Muscle layer of colon (tissue), 2 donors: ENCODE measurements at regions not wholly inside any gene's neighbourhood (a gene's known extent, or its start where the extent isn't known, plus 50 kb on each side); places are given as distances from the start of the nearest gene placed in this dataset.
"Not testable (repeated sequence)": the region's sequence is repeated elsewhere in the genome, so short reads cannot be mapped to it uniquely, and the experiment has no call there.

ENCODE experiments used
- H3K27ac ChIP-seq: one replicate; pipeline ENCODE4 v1.7.0; 2013; ENCODE audit warnings: low read depth, mild to moderate bottlenecking, low read length, moderate library complexity
- H3K27me3 ChIP-seq, 2 donors: one replicate each; pipeline ENCODE4 v1.7.0; 2013; ENCODE audit warnings: low read length in 2 of 2, mild to moderate bottlenecking in 2 of 2; ENCODE audit not compliant: insufficient read depth in 2 of 2, control insufficient read depth in 1 of 2
- H3K36me3 ChIP-seq: one replicate; pipeline ENCODE4 v1.7.0; 2013; ENCODE audit warnings: mild to moderate bottlenecking, low read length; ENCODE audit not compliant: insufficient read depth
- H3K4me1 ChIP-seq: one replicate; pipeline ENCODE4 v1.7.0; 2013; ENCODE audit warnings: mild to moderate bottlenecking, low read length; ENCODE audit not compliant: insufficient read depth
- H3K4me3 ChIP-seq, 2 donors: one replicate each; pipeline ENCODE4 v1.7.0; 2013; ENCODE audit warnings: low read length in 2 of 2, low read depth in 1 of 2, mild to moderate bottlenecking in 1 of 2, moderate library complexity in 1 of 2
- H3K9ac ChIP-seq: one replicate; pipeline ENCODE4 v1.7.0; 2013; ENCODE audit warnings: low read length
- H3K9me3 ChIP-seq: one replicate; pipeline ENCODE4 v1.7.0; 2013; ENCODE audit warnings: mild to moderate bottlenecking, low read length
- donor health status: abdominal sarcoma.
- donor health status: Adenocarcinoma of cecum.

DNA sequence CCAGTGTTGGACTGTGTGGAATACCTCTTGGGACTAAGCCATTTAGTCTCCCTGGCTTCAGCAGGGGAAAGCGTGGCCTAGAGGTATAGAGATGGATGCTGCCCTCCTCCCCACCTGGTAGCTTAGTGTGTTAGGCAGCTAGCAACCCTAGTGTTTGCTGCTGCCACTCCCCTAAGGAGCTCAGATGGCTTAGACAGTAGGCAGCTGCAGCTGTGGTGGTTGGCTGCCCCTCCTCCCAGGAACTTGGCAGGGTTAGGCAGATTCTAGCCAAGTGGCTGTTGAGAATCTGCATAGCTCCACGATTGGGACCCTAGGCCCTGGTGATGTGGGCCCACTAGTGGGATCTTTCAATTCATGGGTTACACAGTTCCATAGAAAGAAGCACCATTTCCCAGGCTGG lies 550.4 kb upstream of the CHAC2 start:
- no peaks in the 10 kb centered on the region for H3K36me3 ChIP-seq
- H3K4me1 ChIP-seq = no peaks in the 10 kb centered on the region
- no peak overlapping the region for H3K27ac ChIP-seq
- no peaks in the 10 kb centered on the region for H3K27me3 ChIP-seq
- no peak overlapping the region for H3K9ac ChIP-seq
- no peaks in the 10 kb centered on the region for H3K9me3 ChIP-seq
- H3K4me3 ChIP-seq = no peak overlapping the region

DNA sequence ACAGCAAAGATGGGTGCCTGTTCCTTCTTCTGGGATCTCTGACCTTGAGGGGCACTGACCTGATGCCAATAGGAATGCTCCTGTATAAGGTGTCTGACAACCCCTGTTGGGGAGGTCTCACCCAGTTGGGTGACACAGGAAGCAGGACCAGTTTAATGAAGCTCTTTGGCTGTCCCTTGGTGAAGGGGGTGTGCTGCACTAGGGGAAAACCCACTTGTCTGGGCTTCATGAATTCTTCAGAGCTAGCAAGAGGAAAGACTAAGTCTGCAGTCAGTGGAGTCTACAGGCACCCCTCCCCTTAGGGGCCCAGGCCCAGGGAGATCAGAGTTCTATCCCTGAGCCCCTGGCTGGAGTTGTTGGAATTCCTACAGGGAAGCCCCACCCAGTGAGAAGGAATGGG lies 550.8 kb upstream of the CHAC2 start:
- H3K27ac ChIP-seq = no peak overlapping the region
- no peaks in the 10 kb centered on the region for H3K27me3 ChIP-seq
- no peaks in the 10 kb centered on the region for H3K4me1 ChIP-seq
- H3K9ac ChIP-seq = no peak overlapping the region
- no peak overlapping the region for H3K4me3 ChIP-seq
- H3K36me3 ChIP-seq = no peaks in the 10 kb centered on the region
- no peaks in the 10 kb centered on the region for H3K9me3 ChIP-seq

DNA sequence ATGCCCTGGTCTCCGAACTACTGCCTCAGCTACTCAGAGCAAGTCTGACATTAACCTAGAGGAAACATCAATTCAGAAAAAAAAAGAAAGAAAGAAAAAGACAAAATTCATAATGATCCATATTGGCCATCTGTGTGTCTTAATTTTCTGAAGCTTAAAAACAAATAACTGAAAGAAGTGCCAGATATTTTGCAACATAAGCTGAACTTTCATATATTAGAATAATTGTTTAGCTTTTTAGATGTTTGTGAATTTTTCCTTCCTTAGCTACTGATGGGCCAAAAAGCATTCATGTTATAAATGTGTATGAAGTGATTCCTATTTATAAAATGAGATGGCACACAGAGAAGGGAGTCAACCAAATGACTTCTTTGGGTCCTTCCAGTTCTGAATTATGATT lies 555.0 kb upstream of the CHAC2 start:
- H3K9me3 ChIP-seq = no peaks in the 10 kb centered on the region
- no peaks in the 10 kb centered on the region for H3K36me3 ChIP-seq
- no peak overlapping the region for H3K9ac ChIP-seq
- no peak overlapping the region for H3K27ac ChIP-seq
- H3K4me3 ChIP-seq = no peak overlapping the region
- H3K27me3 ChIP-seq = no peaks in the 10 kb centered on the region
- no peaks in the 10 kb centered on the region for H3K4me1 ChIP-seq

DNA sequence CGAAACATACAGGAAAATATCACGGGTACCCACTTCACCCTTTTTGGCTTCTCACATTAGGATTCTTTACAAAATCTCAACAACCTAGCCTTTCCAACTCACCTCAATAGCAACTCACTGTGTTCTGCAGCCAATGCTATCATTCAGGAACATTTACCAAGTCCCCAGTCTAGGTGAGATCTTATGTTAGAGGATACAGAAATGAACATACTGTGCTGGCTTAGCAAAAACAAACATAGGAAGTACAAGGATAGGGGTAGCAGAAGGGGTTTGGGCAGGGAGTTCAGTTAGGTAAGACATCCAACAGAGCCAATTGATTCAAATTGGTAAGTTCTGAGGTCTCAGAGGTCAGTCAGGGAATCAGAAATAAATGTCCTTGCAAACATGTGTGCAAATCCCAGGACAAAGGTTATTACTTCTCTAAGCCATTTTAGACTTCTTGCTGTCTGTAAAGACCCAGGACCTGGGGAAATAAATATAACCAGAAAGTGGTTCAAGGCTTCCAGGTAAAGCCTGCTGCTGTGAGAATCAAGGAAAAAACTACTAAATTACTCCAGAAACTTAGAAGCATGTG lies 556.3 kb upstream of the CHAC2 start:
- H3K9me3 ChIP-seq = no peaks in the 10 kb centered on the region

DNA sequence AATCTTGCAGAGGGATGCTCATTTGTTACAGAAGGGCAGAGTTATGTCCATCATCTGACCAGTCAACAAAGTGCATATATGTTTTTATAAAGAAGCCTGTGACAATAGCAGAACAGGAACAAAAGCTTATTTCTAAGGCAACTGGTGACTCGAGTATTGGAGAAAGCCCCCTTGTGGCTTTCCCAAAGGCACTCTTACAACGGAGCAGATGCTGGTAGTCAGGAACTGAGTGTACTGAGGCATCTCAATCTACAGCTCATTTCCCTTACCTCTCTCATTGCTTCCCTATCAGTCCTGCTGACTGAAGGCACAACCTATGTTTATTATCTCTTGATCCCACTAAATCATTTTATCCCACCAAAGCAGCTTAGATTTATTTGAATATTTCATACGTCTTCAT lies 557.1 kb upstream of the CHAC2 start:
- Histone ChIP-seq H3K9ac (no peak overlapping the region), H3K4me3 (no peak overlapping the region), H3K27me3 (no peaks in the 10 kb centered on the region), H3K36me3 (no peaks in the 10 kb centered on the region), H3K4me1 (no peaks in the 10 kb centered on the region), H3K27ac (no peak overlapping the region), H3K9me3 (no peaks in the 10 kb centered on the region)

More for the DNA sequence above, 556.3 kb upstream of the CHAC2 start:
- Histone ChIP-seq H3K36me3 (no peaks in the 10 kb centered on the region), H3K27me3 (no peaks in the 10 kb centered on the region), H3K4me1 (no peaks in the 10 kb centered on the region), H3K27ac (no peak overlapping the region), H3K9ac (no peak overlapping the region), H3K4me3 (no peak overlapping the region)

DNA sequence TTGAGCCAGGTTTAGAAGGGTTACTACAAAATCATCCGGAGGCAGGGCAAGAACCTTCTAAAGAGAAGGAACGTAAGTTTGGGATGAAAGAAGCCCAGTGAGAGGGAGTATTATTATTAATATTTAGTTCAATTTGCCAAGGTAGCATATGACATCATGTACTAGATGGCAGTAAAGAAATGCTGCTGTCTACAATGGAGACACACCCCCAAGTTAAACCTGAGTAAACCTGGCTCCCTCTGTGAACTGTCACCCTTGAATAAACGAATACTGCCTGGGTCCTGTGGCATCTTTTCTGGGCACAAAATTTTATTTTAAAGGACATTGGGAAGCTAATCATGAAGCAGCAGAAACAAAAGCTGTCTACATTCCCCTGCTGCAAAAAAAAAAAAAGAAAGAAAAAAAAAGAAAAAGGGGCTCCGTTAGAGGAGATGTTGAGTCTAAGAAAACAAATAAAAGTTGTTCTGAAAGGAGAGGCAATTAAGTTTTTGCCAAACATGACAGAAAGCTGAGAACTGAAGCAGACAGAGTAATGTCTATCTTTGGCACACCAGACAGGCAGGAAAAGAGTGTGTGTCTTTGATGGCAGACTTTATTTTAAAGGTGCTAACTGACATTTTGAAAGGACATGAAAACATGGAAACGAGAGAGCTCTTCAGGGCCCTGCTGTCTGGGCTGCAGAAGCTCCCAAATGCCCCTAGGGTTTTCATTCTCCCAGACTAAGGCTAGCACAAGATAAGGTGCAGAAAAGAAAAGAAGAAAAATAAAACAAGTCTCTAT lies 557.7 kb upstream of the CHAC2 start:
- no peaks in the 10 kb centered on the region for H3K4me1 ChIP-seq
- H3K36me3 ChIP-seq = no peaks in the 10 kb centered on the region
- no peak overlapping the region for H3K4me3 ChIP-seq
- H3K27me3 ChIP-seq = no peaks in the 10 kb centered on the region
- H3K9me3 ChIP-seq = no peaks in the 10 kb centered on the region
- H3K9ac ChIP-seq = no peak overlapping the region
- H3K27ac ChIP-seq = no peak overlapping the region

DNA sequence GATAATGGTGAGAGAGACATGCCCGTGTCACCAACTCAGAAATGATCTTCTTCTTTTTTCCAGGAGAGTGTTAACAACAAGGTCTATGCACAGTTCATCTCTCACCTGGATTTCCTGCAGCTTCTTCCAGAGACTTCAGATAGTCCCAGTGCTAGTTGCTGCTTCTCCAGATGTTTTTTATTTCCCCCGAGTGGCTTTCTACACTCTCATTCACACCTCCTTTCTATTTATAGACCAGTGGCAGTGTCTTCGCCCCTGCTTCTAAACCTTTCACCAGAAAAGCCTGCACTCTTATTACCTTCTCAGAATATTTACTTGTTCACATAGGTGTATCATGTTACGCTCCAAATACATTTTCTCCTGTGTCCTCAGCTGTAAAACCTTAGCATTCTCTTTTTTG lies 558.8 kb upstream of the CHAC2 start:
- H3K27me3 ChIP-seq = no peaks in the 10 kb centered on the region
- no peaks in the 10 kb centered on the region for H3K4me1 ChIP-seq
- H3K36me3 ChIP-seq = no peaks in the 10 kb centered on the region
- H3K9ac ChIP-seq = no peak overlapping the region
- no peaks in the 10 kb centered on the region for H3K9me3 ChIP-seq
- no peak overlapping the region for H3K27ac ChIP-seq
- H3K4me3 ChIP-seq = no peak overlapping the region

DNA sequence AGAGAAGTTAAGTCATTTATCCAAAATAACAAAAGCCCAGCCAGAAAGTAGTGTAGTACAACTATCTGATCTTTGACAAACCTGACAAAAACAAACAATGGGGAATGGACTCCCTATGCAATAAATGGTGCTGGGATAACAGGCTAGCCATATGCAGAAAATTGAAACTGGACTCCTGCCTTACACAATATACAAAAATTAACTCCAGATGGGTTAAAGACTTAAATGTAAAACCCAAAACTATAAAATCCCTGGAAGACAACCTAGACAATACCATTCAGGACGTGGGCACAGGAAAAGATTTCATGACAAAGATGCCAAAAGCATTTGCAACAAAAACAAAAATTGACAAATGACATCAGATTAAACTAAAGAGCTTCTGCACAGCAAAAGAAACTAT lies 561.4 kb upstream of the CHAC2 start:
- H3K4me1 ChIP-seq, H3K9ac ChIP-seq, H3K27me3 ChIP-seq, H3K9me3 ChIP-seq, H3K36me3 ChIP-seq, H3K4me3 ChIP-seq, H3K27ac ChIP-seq: not testable (repeated sequence)

DNA sequence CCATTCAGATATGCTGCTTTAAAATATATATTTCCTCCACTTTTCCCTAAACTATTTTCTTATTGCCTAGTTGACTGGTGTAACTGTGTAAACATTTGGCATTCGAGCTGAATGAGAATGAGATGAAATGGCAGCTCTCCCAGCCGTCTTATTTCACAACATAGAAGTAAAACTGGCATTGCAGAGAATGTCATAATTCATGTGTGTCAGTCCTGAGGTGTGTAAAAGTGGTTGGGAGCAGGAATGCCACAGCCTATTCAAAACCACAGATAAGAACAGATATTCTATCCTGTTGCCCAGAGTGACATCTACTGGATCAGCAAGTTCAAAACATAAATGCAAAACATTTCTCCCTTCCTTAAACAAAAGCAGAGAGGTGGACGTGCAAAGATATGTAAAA lies 565.5 kb upstream of the CHAC2 start:
- Histone ChIP-seq H3K27me3 (no peaks in the 10 kb centered on the region), H3K27ac (no peak overlapping the region), H3K9ac (no peak overlapping the region), H3K4me1 (no peaks in the 10 kb centered on the region), H3K4me3 (no peak overlapping the region), H3K9me3 (no peaks in the 10 kb centered on the region), H3K36me3 (no peaks in the 10 kb centered on the region)

DNA sequence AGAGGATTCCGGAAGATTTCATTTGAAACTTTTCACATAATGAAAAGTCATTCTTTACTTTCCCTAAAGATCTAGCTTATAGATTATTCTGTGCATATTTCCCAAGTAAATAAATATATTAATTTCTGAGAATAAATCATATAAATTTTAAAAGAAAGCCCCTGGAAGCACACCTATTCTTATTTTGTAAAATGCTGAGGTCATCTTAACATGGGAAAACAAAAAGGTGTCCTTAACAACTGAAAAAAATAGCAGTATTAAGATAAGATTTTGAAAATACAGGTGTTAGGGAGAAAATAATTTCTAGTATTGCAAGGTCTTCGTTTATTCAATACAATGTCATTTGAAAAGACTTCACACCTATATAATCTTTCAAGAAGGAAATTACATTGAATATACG lies 567.5 kb upstream of the CHAC2 start:
- Histone ChIP-seq H3K9me3 (no peaks in the 10 kb centered on the region), H3K4me1 (no peaks in the 10 kb centered on the region), H3K4me3 (no peak overlapping the region), H3K36me3 (no peaks in the 10 kb centered on the region), H3K27ac (no peak overlapping the region), H3K9ac (no peak overlapping the region), H3K27me3 (no peaks in the 10 kb centered on the region)

DNA sequence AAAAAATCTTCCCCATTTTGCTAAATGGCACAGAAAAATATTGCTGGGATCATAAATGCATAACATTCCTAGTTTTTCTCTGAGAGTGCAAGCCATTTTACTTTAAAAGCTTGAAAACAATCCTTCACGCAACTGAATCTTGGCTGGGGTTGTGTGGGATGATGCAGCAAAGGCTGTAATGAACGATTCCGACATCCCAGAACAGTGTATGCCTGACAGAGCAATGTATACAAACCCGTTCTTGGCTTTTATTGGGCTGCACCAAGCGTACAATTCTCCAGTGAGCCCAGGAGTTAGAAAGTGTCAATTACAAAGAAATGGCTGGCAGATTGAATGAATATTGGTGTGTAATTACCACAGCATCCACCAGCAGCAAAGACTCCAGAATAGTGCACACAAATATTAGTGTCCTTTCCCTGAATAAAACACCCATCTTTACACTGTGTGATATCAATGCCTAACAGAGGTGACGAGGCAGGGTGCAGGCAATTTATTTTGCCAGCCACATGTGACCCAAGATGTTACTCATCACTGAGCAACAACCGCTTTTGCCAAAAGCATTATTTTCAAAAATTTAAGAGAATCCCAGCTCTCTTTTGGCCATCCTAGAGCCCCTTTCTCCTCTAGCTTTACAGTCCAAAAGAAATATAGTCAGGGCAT lies 578.6 kb upstream of the CHAC2 start:
- Histone ChIP-seq H3K9me3 (no peaks in the 10 kb centered on the region), H3K27me3 (no peaks in the 10 kb centered on the region), H3K4me3 (no peak overlapping the region), H3K9ac (no peak overlapping the region), H3K36me3 (no peaks in the 10 kb centered on the region), H3K27ac (no peak overlapping the region), H3K4me1 (peaks cover 11% of the 10 kb centered on the region)

DNA sequence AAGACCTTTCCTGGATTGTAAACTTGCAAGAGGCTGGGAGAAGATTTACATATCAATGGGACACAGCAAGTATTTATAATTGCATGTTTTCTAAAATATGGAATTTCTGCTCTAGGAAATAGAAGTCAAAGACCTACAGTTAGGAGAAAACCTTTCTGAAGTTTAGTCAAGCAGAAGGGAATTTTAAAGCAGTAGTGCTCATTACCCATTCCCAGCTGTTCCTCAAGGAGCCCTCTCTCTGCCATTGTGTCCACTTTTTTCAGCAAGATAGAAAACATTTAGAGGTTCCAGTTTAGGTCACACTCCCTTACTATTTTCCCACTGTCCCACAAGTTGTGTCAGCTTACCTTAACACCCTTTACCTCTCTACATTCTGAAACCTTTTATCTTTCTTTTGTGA lies 584.0 kb upstream of the CHAC2 start:
- Histone ChIP-seq H3K9me3 (no peaks in the 10 kb centered on the region), H3K36me3 (no peaks in the 10 kb centered on the region), H3K9ac (no peak overlapping the region), H3K4me1 (peaks cover 5% of the 10 kb centered on the region), H3K27me3 (no peaks in the 10 kb centered on the region), H3K27ac (no peak overlapping the region), H3K4me3 (no peak overlapping the region)
